CD14-positive monocyte (primary cell): ENCODE measurements at regions not wholly inside any gene's neighbourhood (a gene's known extent, or its start where the extent isn't known, plus 50 kb on each side); places are given as distances from the start of the nearest gene placed in this dataset.

ENCODE experiments used
- DNase-seq, 3 donors: peaks; one replicate each; pipeline ENCODE4 v3.0.0-alpha.2; 2011 to 2022
- H2AFZ ChIP-seq: 2 replicates; pipeline ENCODE4 v1.6.0; 2012; ENCODE audit warnings: mild to moderate bottlenecking, low read depth, low read length, inconsistent platforms; ENCODE audit not compliant: insufficient read depth, poor library complexity, severe bottlenecking
- H3K27ac ChIP-seq, 2 donors: 1 replicate in 1 of 2; 2 replicates in 1 of 2; pipeline ENCODE4 v1.5.1; 2012 to 2013; ENCODE audit warnings: low read length in 2 of 2, control low read depth in 1 of 2, inconsistent platforms in 1 of 2, low read depth in 1 of 2, mild to moderate bottlenecking in 1 of 2
- H3K27me3 ChIP-seq, 2 donors: one replicate each; pipeline versions ENCODE4 v1.6.0 to v1.6.1; 2011 to 2013; ENCODE audit warnings: low read length in 2 of 2; ENCODE audit not compliant: control insufficient read depth in 2 of 2, insufficient read depth in 2 of 2
- H3K36me3 ChIP-seq, 2 donors: replicated peaks in 1 of 2; 1 replicate in 1 of 2; 2 replicates in 1 of 2; pipeline versions ENCODE4 v1.5.1 to v1.6.1; 2012 to 2013; ENCODE audit warnings: low read length in 2 of 2, control low read depth in 1 of 2, inconsistent platforms in 1 of 2, mild to moderate bottlenecking in 1 of 2; ENCODE audit not compliant: insufficient read depth in 2 of 2, control insufficient read depth in 1 of 2
- H3K4me1 ChIP-seq, 2 donors: 1 replicate in 1 of 2; 2 replicates in 1 of 2; pipeline versions ENCODE4 v1.5.1 to v1.6.1; 2012 to 2013; ENCODE audit warnings: low read length in 2 of 2, control low read depth in 1 of 2, inconsistent platforms in 1 of 2, mild to moderate bottlenecking in 1 of 2, moderate library complexity in 1 of 2; ENCODE audit not compliant: insufficient read depth in 2 of 2, control insufficient read depth in 1 of 2
- H3K4me2 ChIP-seq: replicated peaks from 2 replicates; pipeline ENCODE3; 2012; ENCODE audit warnings: low read length, moderate library complexity, mild to moderate bottlenecking; ENCODE audit not compliant: poor library complexity, severe bottlenecking; ENCODE audit errors: extremely low read depth
- H3K4me3 ChIP-seq, 3 experiments: fragments of 200-600 bp in 1 of 3; sonication (generic) in 1 of 3; replicated peaks in 1 of 3; 1 replicate in 2 of 3; 2 replicates in 1 of 3; pipeline ENCODE4 v1.5.1; 2011 to 2013; ENCODE audit warnings: low read length in 3 of 3, mild to moderate bottlenecking in 3 of 3, control low read depth in 2 of 3, low read depth in 2 of 3, inconsistent platforms in 1 of 3, moderate library complexity in 1 of 3
- H3K79me2 ChIP-seq: 2 replicates; pipeline ENCODE4 v1.6.0; 2012; ENCODE audit warnings: mild to moderate bottlenecking, control low read depth, inconsistent platforms, low read length, moderate library complexity; ENCODE audit not compliant: insufficient read depth
- H3K9ac ChIP-seq: 2 replicates; pipeline ENCODE4 v1.6.0; 2017; ENCODE audit warnings: low read length, mild to moderate bottlenecking; ENCODE audit not compliant: insufficient read depth, poor library complexity, severe bottlenecking
- H3K9me3 ChIP-seq, 2 donors: replicated peaks in 1 of 2; 1 replicate in 1 of 2; 2 replicates in 1 of 2; pipeline versions ENCODE4 v1.5.1 to v1.6.1; 2012 to 2013; ENCODE audit warnings: low read length in 2 of 2, control low read depth in 1 of 2; ENCODE audit not compliant: control insufficient read depth in 1 of 2, insufficient read depth in 1 of 2
- H4K20me1 ChIP-seq: 2 replicates; pipeline ENCODE4 v1.6.0; 2012; ENCODE audit warnings: mild to moderate bottlenecking, low read length, control low read depth, moderate library complexity; ENCODE audit not compliant: insufficient read depth
- H3K27ac Mint-ChIP-seq, 7 donors: one replicate each; pipeline ENCODE4 v1.8.0; 2020; ENCODE audit warnings: mild to moderate bottlenecking in 7 of 7, mixed read lengths in 7 of 7, moderate library complexity in 6 of 7, inconsistent platforms in 2 of 7
- H3K27me3 Mint-ChIP-seq, 3 donors: one replicate each; pipeline ENCODE4 v1.8.0; 2021 to 2022; ENCODE audit warnings: low read depth in 3 of 3, mild to moderate bottlenecking in 3 of 3, mixed read lengths in 3 of 3, moderate library complexity in 3 of 3, inconsistent platforms in 1 of 3
- H3K36me3 Mint-ChIP-seq, 2 donors: one replicate each; pipeline ENCODE4 v1.8.0; 2020; ENCODE audit warnings: mixed read lengths in 2 of 2, inconsistent platforms in 1 of 2, mild to moderate bottlenecking in 1 of 2
- H3K4me1 Mint-ChIP-seq: one replicate; pipeline ENCODE4 v1.8.0; 2020; ENCODE audit warnings: mild to moderate bottlenecking, mixed read lengths
- H3K4me3 Mint-ChIP-seq, 2 donors: one replicate each; pipeline ENCODE4 v1.8.0; 2020; ENCODE audit warnings: mild to moderate bottlenecking in 2 of 2, mixed read lengths in 2 of 2, moderate library complexity in 1 of 2
- H3K9me3 Mint-ChIP-seq, 7 donors: one replicate each; pipeline ENCODE4 v1.8.0; 2020 to 2022; ENCODE audit warnings: mixed read lengths in 7 of 7, mild to moderate bottlenecking in 6 of 7, moderate library complexity in 6 of 7, inconsistent platforms in 2 of 7
- WGBS: methylation state at CpG from one replicate; pipeline ENCODE4 v1.1.5; 2013; ENCODE audit warnings: missing lambda C conversion rate; ENCODE audit not compliant: insufficient coverage; 5-methylcytosine and 5-hydroxymethylcytosine counted together
- intact Hi-C, 2 donors: fragments of 100-400 bp; cut with micrococcal nuclease; formaldehyde crosslinking; loops; one replicate each; pipeline versions ENCODE4 v1.15.0 to v1.15.1; 2023
- TF ChIP-seq, protein P1 (sequence below): fragments of 200-600 bp; IDR thresholded peaks from one replicate; pipeline ENCODE4 v1.8.0; 2022; ENCODE audit warnings: antibody characterized with exemption, mild to moderate bottlenecking

DNA sequence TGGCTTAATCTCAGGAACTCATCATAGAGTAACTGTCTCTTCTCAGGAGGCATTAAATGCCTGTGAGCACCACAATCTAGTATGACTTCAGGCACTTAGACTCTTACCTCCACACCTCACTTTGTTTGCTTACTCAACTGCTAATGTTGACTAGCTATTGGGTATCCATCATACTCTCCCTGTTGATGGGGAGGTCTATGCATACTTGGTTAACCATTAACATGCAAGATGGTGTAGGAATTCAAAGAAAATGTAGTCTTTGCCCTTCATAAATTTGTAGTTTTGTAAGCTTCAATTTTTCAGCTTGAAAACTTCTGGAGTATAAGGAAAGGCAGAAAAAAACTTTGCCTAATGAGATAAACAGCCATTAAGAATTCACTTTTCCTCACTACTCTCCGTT, 501.0 kb upstream of the MARCKS start:
- H2AFZ ChIP-seq = no peak overlapping the region
- no peak overlapping the region for H3K27ac Mint-ChIP-seq
- H4K20me1 ChIP-seq = no peaks in the 10 kb centered on the region
- no peak for DNase-seq
- H3K27me3 ChIP-seq = no peaks in the 10 kb centered on the region
- H3K9ac ChIP-seq = no peak overlapping the region
- no peaks in the 10 kb centered on the region for H3K4me1 Mint-ChIP-seq
- no peak overlapping the region for H3K4me2 ChIP-seq
- H3K27ac ChIP-seq = no peak overlapping the region
- no peaks in the 10 kb centered on the region for H3K4me1 ChIP-seq
- no peaks in the 10 kb centered on the region for H3K36me3 ChIP-seq
- no peaks in the 10 kb centered on the region for H3K9me3 ChIP-seq
- H3K79me2 ChIP-seq = no peaks in the 10 kb centered on the region
- no peaks in the 10 kb centered on the region for H3K9me3 Mint-ChIP-seq
- H3K36me3 Mint-ChIP-seq = no peaks in the 10 kb centered on the region
- 93% methylated on average over 1 of the region's 1 CpG for WGBS
- no peak overlapping the region for H3K4me3 Mint-ChIP-seq
- peaks cover 0 to 3% (median 2%) of the 10 kb centered on the region in 3 donors for H3K27me3 Mint-ChIP-seq
- no peak overlapping the region for H3K4me3 ChIP-seq
- intact Hi-C loops = no loop called here
- TF ChIP-seq, protein P1, sequence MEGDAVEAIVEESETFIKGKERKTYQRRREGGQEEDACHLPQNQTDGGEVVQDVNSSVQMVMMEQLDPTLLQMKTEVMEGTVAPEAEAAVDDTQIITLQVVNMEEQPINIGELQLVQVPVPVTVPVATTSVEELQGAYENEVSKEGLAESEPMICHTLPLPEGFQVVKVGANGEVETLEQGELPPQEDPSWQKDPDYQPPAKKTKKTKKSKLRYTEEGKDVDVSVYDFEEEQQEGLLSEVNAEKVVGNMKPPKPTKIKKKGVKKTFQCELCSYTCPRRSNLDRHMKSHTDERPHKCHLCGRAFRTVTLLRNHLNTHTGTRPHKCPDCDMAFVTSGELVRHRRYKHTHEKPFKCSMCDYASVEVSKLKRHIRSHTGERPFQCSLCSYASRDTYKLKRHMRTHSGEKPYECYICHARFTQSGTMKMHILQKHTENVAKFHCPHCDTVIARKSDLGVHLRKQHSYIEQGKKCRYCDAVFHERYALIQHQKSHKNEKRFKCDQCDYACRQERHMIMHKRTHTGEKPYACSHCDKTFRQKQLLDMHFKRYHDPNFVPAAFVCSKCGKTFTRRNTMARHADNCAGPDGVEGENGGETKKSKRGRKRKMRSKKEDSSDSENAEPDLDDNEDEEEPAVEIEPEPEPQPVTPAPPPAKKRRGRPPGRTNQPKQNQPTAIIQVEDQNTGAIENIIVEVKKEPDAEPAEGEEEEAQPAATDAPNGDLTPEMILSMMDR = no peak

DNA sequence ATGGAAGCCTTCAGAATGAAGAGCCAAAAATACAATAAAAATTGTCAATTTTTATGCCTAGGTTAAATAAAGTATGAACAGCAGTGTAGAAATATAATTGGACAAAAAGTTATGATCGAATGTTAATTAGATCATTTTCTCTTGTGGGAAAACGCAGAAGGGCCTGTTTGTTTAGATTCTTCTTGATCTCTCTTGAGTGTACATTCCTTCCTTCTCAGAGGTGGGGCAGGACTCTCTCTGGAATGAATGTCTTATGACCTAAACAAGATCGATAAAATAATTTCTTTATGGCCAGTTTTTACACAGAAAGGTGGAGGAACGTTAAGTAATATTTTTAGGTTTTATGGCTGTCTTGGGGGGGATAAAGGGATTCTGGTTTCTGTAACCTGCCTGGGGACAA, 500.1 kb upstream of the MARCKS start:
- no peaks in the 10 kb centered on the region for H3K4me1 ChIP-seq
- no peak overlapping the region for H3K4me3 Mint-ChIP-seq
- 89% methylated on average over 1 of the region's 4 CpGs for WGBS

More for the DNA sequence above, 500.1 kb upstream of the MARCKS start:
- H3K27ac Mint-ChIP-seq = no peak overlapping the region
- Histone ChIP-seq H3K9me3 (no peaks in the 10 kb centered on the region), H3K4me2 (no peak overlapping the region), H4K20me1 (no peaks in the 10 kb centered on the region), H3K27me3 (no peaks in the 10 kb centered on the region), H3K9ac (no peak overlapping the region), H2AFZ (no peak overlapping the region), H3K27ac (no peak overlapping the region), H3K79me2 (no peaks in the 10 kb centered on the region), H3K36me3 (no peaks in the 10 kb centered on the region), H3K4me3 (no peak overlapping the region)
- no peaks in the 10 kb centered on the region for H3K9me3 Mint-ChIP-seq
- TF ChIP-seq, protein P1 = no peak
- no peaks in the 10 kb centered on the region for H3K36me3 Mint-ChIP-seq
- DNase-seq = no peak
- intact Hi-C loops = no loop called here
- H3K27me3 Mint-ChIP-seq = peaks cover 0 to 3% (median 2%) of the 10 kb centered on the region in 3 donors
- no peaks in the 10 kb centered on the region for H3K4me1 Mint-ChIP-seq
